Peyer's patch (tissue), 4 donors: ENCODE measurements at regions not wholly inside any gene's neighbourhood (a gene's known extent, or its start where the extent isn't known, plus 50 kb on each side); places are given as distances from the start of the nearest gene placed in this dataset.

ENCODE experiments used
- POLR2A ChIP-seq, 2 donors: fragments of 450-650 bp; IDR thresholded peaks; one replicate each; pipeline ENCODE4 v1.5.1; 2017; ENCODE audit warnings: antibody characterized with exemption in 2 of 2, mild to moderate bottlenecking in 2 of 2, moderate library complexity in 2 of 2
- TF ChIP-seq, protein P1 (sequence below), 6 experiments: fragments of 450-650 bp in 4 of 6; fragments of 200-600 bp in 2 of 6; sonication (generic) in 1 of 6; IDR thresholded peaks; one replicate each; pipeline ENCODE4 v1.5.1; 2017 to 2019; ENCODE audit warnings: antibody characterized with exemption in 6 of 6, mild to moderate bottlenecking in 3 of 6, moderate library complexity in 1 of 6

DNA sequence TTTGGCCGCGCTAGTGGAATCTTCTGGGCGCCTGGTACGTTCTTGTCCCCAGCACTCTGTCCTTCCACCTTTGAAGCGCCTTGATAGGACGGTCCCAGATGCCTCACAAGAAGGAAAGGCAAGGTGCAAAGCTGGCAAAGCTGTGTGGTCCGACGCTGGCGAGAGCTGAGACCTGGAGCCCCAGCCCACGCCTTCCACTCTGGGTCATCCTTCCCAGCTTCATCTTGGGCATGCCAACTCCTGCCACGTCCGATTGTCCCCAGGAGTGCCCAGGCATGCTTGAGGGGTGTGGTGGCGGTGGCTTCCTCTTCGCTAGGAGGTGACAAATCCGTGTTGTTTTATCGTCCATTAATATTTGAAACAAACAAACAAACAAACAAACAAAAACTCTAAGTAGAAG is 123.9 kb upstream of the DPYD start:
- TF ChIP-seq, protein P1, sequence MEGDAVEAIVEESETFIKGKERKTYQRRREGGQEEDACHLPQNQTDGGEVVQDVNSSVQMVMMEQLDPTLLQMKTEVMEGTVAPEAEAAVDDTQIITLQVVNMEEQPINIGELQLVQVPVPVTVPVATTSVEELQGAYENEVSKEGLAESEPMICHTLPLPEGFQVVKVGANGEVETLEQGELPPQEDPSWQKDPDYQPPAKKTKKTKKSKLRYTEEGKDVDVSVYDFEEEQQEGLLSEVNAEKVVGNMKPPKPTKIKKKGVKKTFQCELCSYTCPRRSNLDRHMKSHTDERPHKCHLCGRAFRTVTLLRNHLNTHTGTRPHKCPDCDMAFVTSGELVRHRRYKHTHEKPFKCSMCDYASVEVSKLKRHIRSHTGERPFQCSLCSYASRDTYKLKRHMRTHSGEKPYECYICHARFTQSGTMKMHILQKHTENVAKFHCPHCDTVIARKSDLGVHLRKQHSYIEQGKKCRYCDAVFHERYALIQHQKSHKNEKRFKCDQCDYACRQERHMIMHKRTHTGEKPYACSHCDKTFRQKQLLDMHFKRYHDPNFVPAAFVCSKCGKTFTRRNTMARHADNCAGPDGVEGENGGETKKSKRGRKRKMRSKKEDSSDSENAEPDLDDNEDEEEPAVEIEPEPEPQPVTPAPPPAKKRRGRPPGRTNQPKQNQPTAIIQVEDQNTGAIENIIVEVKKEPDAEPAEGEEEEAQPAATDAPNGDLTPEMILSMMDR (IDR thresholded peaks at IDR 0.05) = no peak
- TF ChIP-seq POLR2A (IDR thresholded peaks at IDR 0.05) = no peak
